ENCODE measurements at regions not wholly inside any gene's neighbourhood (a gene's known extent, or its start where the extent isn't known, plus 50 kb on each side); places are given as distances from the start of the nearest gene placed in this dataset.

DNA sequence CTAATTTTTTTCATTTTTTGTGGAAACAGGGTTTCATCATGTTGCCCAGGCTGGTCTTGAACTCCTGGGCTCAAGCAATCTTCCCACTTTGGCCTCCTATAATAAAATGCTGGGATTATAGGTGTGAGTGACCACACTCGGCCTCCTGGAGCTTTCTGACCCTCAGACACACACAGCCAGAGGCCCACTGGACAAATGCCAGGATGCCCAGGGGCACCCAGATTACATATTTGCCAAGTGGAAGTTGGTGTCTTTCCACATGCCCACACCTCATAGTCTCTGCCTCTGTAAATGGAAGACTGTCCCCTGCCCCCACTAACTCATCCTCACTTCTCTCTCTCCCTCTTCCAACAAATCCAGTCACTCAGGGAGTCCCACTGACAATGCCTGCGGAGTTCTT lies 63.4 kb upstream of the LRP8 start:
- TF ChIP-seq, protein P1, sequence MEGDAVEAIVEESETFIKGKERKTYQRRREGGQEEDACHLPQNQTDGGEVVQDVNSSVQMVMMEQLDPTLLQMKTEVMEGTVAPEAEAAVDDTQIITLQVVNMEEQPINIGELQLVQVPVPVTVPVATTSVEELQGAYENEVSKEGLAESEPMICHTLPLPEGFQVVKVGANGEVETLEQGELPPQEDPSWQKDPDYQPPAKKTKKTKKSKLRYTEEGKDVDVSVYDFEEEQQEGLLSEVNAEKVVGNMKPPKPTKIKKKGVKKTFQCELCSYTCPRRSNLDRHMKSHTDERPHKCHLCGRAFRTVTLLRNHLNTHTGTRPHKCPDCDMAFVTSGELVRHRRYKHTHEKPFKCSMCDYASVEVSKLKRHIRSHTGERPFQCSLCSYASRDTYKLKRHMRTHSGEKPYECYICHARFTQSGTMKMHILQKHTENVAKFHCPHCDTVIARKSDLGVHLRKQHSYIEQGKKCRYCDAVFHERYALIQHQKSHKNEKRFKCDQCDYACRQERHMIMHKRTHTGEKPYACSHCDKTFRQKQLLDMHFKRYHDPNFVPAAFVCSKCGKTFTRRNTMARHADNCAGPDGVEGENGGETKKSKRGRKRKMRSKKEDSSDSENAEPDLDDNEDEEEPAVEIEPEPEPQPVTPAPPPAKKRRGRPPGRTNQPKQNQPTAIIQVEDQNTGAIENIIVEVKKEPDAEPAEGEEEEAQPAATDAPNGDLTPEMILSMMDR (conservative IDR thresholded peaks at IDR 0.05): no peak
- TF ChIP-seq EZH2 (IDR thresholded peaks at IDR 0.05; ENCODE audit: low read depth): no peak
